ENCODE measurements at regions not wholly inside any gene's neighbourhood (a gene's known extent, or its start where the extent isn't known, plus 50 kb on each side); places are given as distances from the start of the nearest gene placed in this dataset.

- TF ChIP-seq CTCF (IDR thresholded peaks at IDR 0.05; ENCODE audit: borderline replicate concordance) = no peak
- Histone ChIP-seq H3K4me3 (no peak overlapping the region), H3K4me1 (no peaks in the 10 kb centered on the region), H3K9me3 (replicated peaks) (no peaks in the 10 kb centered on the region), H3K27me3 (ENCODE audit: low read depth) (no peaks in the 10 kb centered on the region), H3K36me3 (no peaks in the 10 kb centered on the region), H3K27ac (replicated peaks) (no peak overlapping the region)
- intact Hi-C loops (cut with micrococcal nuclease) = no loop called here
- DNase-seq = no peak
These were observed 175.0 kb downstream of the C3orf38 start for GRCh38 chr3:88324788-88325187.

GRCh38 chr3:88334187-88334868, 184.6 kb downstream of the C3orf38 start:
- H3K4me3 ChIP-seq = no peak overlapping the region
- H3K4me1 ChIP-seq = no peaks in the 10 kb centered on the region
- H3K9me3 ChIP-seq (replicated peaks) = peaks cover 18% of the 10 kb centered on the region
- TF ChIP-seq CTCF (IDR thresholded peaks at IDR 0.05; ENCODE audit: borderline replicate concordance) = no peak
- H3K36me3 ChIP-seq = no peaks in the 10 kb centered on the region
- H3K27me3 ChIP-seq (ENCODE audit: low read depth) = no peaks in the 10 kb centered on the region
- intact Hi-C loops (cut with micrococcal nuclease) = no loop called here
- no peak overlapping the region for H3K27ac ChIP-seq (replicated peaks)
- no peak for DNase-seq

GRCh38 chr3:88336894-88337293, 187.1 kb downstream of the C3orf38 start:
- no peaks in the 10 kb centered on the region for H3K36me3 ChIP-seq
- no peak for TF ChIP-seq CTCF (IDR thresholded peaks at IDR 0.05; ENCODE audit: borderline replicate concordance)
- no peak overlapping the region for H3K27ac ChIP-seq (replicated peaks)
- no peak for DNase-seq
- H3K9me3 ChIP-seq (replicated peaks) = peaks cover 18% of the 10 kb centered on the region
- no peak overlapping the region for H3K4me3 ChIP-seq
- intact Hi-C loops (cut with micrococcal nuclease) = no loop called here
- H3K27me3 ChIP-seq (ENCODE audit: low read depth) = no peaks in the 10 kb centered on the region
- no peaks in the 10 kb centered on the region for H3K4me1 ChIP-seq

GRCh38 chr3:88343264-88343663, 193.5 kb downstream of the C3orf38 start:
- Histone ChIP-seq H3K27ac (replicated peaks) (no peak overlapping the region), H3K4me3 (no peak overlapping the region), H3K9me3 (replicated peaks) (peaks cover 9% of the 10 kb centered on the region), H3K27me3 (ENCODE audit: low read depth) (no peaks in the 10 kb centered on the region), H3K4me1 (no peaks in the 10 kb centered on the region), H3K36me3 (no peaks in the 10 kb centered on the region)
- intact Hi-C loops (cut with micrococcal nuclease) = no loop called here
- no peak for DNase-seq
- TF ChIP-seq CTCF (IDR thresholded peaks at IDR 0.05; ENCODE audit: borderline replicate concordance) = no peak

GRCh38 chr3:88346643-88347042, 196.9 kb downstream of the C3orf38 start:
- no peak overlapping the region for H3K27ac ChIP-seq (replicated peaks)
- intact Hi-C loops (cut with micrococcal nuclease) = no loop called here
- H3K4me3 ChIP-seq = no peak overlapping the region
- H3K27me3 ChIP-seq (ENCODE audit: low read depth) = no peaks in the 10 kb centered on the region
- no peaks in the 10 kb centered on the region for H3K36me3 ChIP-seq
- no peaks in the 10 kb centered on the region for H3K4me1 ChIP-seq
- no peak for DNase-seq
- H3K9me3 ChIP-seq (replicated peaks) = peaks cover 9% of the 10 kb centered on the region
- TF ChIP-seq CTCF (IDR thresholded peaks at IDR 0.05; ENCODE audit: borderline replicate concordance) = no peak
